PC-9 (cell line): ENCODE measurements at regions not wholly inside any gene's neighbourhood (a gene's known extent, or its start where the extent isn't known, plus 50 kb on each side); places are given as distances from the start of the nearest gene placed in this dataset.

Source experiments
- BruUV-seq: library from RNA; stranded (reverse); fragments of 400-500 nt; replicated peaks from 2 replicates; lab custom pipeline; 2021; lab: Mats Ljungman, UMichigan
- CTCF ChIA-PET: fragments of 300-600 bp; sonication (Branson Sonifier 250); formaldehyde crosslinking; loops from one replicate; lab custom pipeline; 2022; ENCODE audit warnings: antibody characterized with exemption; lab: Charles Lee
- POLR2A ChIA-PET: fragments of 300-600 bp; sonication (Branson Sonifier 250); formaldehyde crosslinking; loops from one replicate; lab custom pipeline; 2022; ENCODE audit warnings: antibody characterized with exemption; ENCODE audit not compliant: unreplicated experiment; lab: Charles Lee
- DNase-seq, 2 experiments: peaks; one replicate each; pipeline versions ENCODE4 v3.0.0 to v3.0.0-alpha.2; 2015 to 2022; ENCODE audit warnings: mixed read lengths in 1 of 2
- H2AFZ ChIP-seq: fragments of 200-600 bp; sonication (generic); 2 replicates; pipeline ENCODE4 v1.8.1; 2017; ENCODE audit warnings: antibody characterized with exemption
- H3F3A ChIP-seq: fragments of 200-600 bp; sonication (generic); 2 replicates; pipeline ENCODE4 v1.8.1; 2017; ENCODE audit warnings: antibody characterized with exemption, mild to moderate bottlenecking, low read depth; ENCODE audit not compliant: insufficient read depth
- H3K27ac ChIP-seq: fragments of 200-600 bp; sonication (generic); 2 replicates; pipeline ENCODE4 v1.6.1; 2016; ENCODE audit warnings: mixed run types
- H3K27me3 ChIP-seq: fragments of 200-600 bp; sonication (generic); 2 replicates; pipeline ENCODE4 v1.6.1; 2016; ENCODE audit warnings: low read depth, mixed run types; ENCODE audit not compliant: insufficient read depth
- H3K36me3 ChIP-seq: fragments of 200-600 bp; sonication (generic); 2 replicates; pipeline ENCODE4 v1.6.1; 2016; ENCODE audit warnings: low read depth, mixed run types
- H3K4me1 ChIP-seq: fragments of 200-600 bp; sonication (generic); replicated peaks from 2 replicates; pipeline ENCODE4 v1.6.1; 2016; ENCODE audit warnings: mixed run types; ENCODE audit not compliant: insufficient read depth
- H3K4me2 ChIP-seq: fragments of 200-600 bp; sonication (generic); 2 replicates; pipeline ENCODE4 v1.6.1; 2017; ENCODE audit warnings: mixed run types
- H3K4me3 ChIP-seq: fragments of 200-600 bp; sonication (generic); 2 replicates; pipeline ENCODE4 v1.6.1; 2016; ENCODE audit warnings: mixed run types
- H3K79me2 ChIP-seq: fragments of 200-600 bp; sonication (generic); 2 replicates; pipeline ENCODE4 v1.6.1; 2017; ENCODE audit warnings: low read depth, mixed run types
- H3K9me2 ChIP-seq: fragments of 200-600 bp; sonication (generic); 2 replicates; pipeline ENCODE4 v1.8.1; 2017; ENCODE audit warnings: mild to moderate bottlenecking; ENCODE audit not compliant: insufficient read depth
- H3K9me3 ChIP-seq: fragments of 200-600 bp; sonication (generic); 2 replicates; pipeline ENCODE4 v1.8.1; 2016; ENCODE audit warnings: low read depth; ENCODE audit not compliant: insufficient read depth
- H4K20me1 ChIP-seq: fragments of 200-600 bp; sonication (generic); 2 replicates; pipeline ENCODE4 v1.8.1; 2017; ENCODE audit not compliant: insufficient read depth
- CTCF ChIP-seq: fragments of 200-600 bp; sonication (generic); conservative IDR thresholded peaks from 2 replicates; pipeline ENCODE4 v1.6.1; 2017; ENCODE audit warnings: mixed run types, antibody characterized with exemption, mild to moderate bottlenecking, moderate library complexity
- EZH2 ChIP-seq: fragments of 200-600 bp; sonication (generic); IDR thresholded peaks from 2 replicates; pipeline ENCODE4 v1.8.0; 2017; ENCODE audit warnings: antibody characterized with exemption, low read depth
- intact Hi-C: fragments of 100-400 bp; cut with micrococcal nuclease; formaldehyde crosslinking; loops from one replicate; pipeline ENCODE4 v1.10.0; 2022; ENCODE audit not compliant: unreplicated experiment

- no peaks in the 10 kb centered on the region for H3K36me3 ChIP-seq
- H3K4me1 ChIP-seq: no peaks in the 10 kb centered on the region
- H2AFZ ChIP-seq: no peak overlapping the region
- H3K27me3 ChIP-seq: peaks cover 100% of the 10 kb centered on the region
- no peak for TF ChIP-seq EZH2
- no peak overlapping the region for H3K27ac ChIP-seq
- no peak for DNase-seq
- no TSS peak for BruUV-seq
- no peak overlapping the region for H3K4me3 ChIP-seq
- no peaks in the 10 kb centered on the region for H3K9me2 ChIP-seq
- H3K79me2 ChIP-seq: no peaks in the 10 kb centered on the region
- ChIA-PET POLR2A (no interaction called here), CTCF (no interaction called here)
- no peaks in the 10 kb centered on the region for H3F3A ChIP-seq
- H3K9me3 ChIP-seq: no peaks in the 10 kb centered on the region
- intact Hi-C loops: no loop called here
- H4K20me1 ChIP-seq: no peaks in the 10 kb centered on the region
- H3K4me2 ChIP-seq: no peak overlapping the region
Measured at GRCh38 chr20:61056116-61056515, 195.9 kb upstream of the CDH4 start.

DNA sequence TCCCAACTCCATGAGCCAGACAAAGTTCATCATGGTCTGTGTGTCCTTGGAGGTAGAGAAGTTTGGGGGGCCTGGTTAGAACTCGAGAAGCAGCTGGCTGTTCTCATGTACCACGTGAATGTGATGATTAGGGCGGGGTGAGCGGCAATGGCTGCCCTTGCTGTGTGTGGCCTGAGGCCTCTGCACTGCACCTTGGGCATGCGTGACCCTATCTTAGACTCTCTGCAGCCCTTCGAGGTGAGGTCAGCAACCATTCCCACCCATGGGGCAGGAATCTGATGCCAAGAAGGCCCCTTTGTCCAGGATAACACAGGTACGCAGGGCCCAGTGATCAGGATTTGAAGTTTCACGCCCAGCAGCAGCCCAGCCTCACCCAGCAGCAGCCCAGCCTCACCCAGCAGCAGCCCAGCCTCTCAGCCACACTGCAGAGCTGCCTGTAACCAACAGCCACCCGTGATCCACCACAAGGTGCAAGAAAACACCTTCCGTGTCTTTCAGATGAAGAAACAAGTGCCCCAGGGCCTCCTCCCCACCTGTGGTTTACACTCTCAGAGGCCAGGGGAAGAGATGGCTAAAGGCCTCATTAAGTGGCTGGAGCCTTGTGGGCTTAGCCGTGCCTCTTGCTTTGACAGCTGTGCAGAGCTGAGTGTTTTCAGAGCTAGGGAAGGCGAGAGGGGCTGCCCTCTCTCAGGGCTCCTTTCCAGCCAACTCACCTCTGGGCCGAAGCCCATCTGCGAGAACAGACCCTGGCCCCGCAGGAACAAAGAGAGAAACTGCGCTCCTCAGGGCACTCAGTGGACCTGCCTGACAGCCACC lies 195.2 kb upstream of the CDH4 start:
- intact Hi-C loops: no loop called here
- Histone ChIP-seq H3F3A (no peaks in the 10 kb centered on the region), H3K4me2 (no peak overlapping the region), H2AFZ (no peak overlapping the region), H3K4me1 (no peaks in the 10 kb centered on the region), H3K9me2 (no peaks in the 10 kb centered on the region), H3K36me3 (no peaks in the 10 kb centered on the region), H3K9me3 (no peaks in the 10 kb centered on the region), H4K20me1 (no peaks in the 10 kb centered on the region), H3K4me3 (no peak overlapping the region), H3K79me2 (no peaks in the 10 kb centered on the region), H3K27me3 (peaks cover 100% of the 10 kb centered on the region), H3K27ac (no peak overlapping the region)
- TF ChIP-seq CTCF: no peak
- TF ChIP-seq EZH2: no peak
- no TSS peak for BruUV-seq
- ChIA-PET CTCF (no interaction called here), POLR2A (no interaction called here)
- DNase-seq: peak in 1 of 2 experiments; percentile 1

- BruUV-seq: no TSS peak
- ChIA-PET POLR2A (no interaction called here), CTCF (no interaction called here)
- DNase-seq: no peak
- Histone ChIP-seq H4K20me1 (no peaks in the 10 kb centered on the region), H3K9me3 (no peaks in the 10 kb centered on the region), H3K27ac (no peak overlapping the region), H3K9me2 (no peaks in the 10 kb centered on the region), H3K4me1 (no peaks in the 10 kb centered on the region), H3K79me2 (no peaks in the 10 kb centered on the region), H3K4me2 (no peak overlapping the region), H3K4me3 (no peak overlapping the region), H2AFZ (no peak overlapping the region), H3K36me3 (no peaks in the 10 kb centered on the region), H3F3A (no peaks in the 10 kb centered on the region), H3K27me3 (peaks cover 100% of the 10 kb centered on the region)
- TF ChIP-seq EZH2 (no peak), CTCF (no peak)
- intact Hi-C loops: no loop called here
Measured at GRCh38 chr20:61057443-61058121, 194.5 kb upstream of the CDH4 start.
